ENCODE measurements at regions not wholly inside any gene's neighbourhood (a gene's known extent, or its start where the extent isn't known, plus 50 kb on each side); places are given as distances from the start of the nearest gene placed in this dataset.

DNA sequence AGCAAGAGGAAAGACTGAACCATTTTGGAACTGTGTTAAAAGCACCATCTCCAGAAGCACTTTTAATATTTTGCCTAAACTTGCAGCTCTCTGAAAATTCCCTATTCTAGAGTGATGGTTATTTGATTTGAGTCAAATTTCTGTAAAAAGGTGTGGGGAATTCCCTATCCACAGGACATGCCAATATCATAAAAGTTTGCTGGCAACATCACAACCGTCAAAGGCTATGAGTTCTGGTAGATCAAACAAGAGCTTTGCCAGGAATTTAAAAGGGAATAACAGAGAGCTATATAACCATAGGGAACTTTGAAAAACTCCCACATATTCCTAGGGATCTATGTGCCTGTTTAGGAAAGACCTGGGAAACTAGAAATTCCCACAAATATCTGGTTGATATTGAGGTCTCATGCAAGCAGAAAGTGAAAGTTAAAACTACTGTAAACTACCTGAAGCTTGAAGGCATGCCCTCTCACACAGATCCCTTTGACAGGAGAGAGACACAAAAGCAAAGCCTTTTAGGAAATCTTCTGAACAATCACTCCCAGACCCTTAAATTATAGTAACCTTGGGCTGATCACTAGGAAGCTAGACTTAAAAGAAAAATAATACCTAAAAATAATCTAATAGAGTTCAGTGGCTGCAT is 549.9 kb downstream of the ANXA1 start:
- no peak overlapping the region for H3K4me2 ChIP-seq (ENCODE audit: insufficient read depth, low read length)
- no peaks in the 10 kb centered on the region for H3K36me3 ChIP-seq (ENCODE audit: control insufficient read depth in 2 of 2, extremely low read depth in 1 of 2, insufficient read depth in 2 of 2, low read length in 2 of 2)
- no peaks in the 10 kb centered on the region for H3K9me1 ChIP-seq (replicated peaks; ENCODE audit: control insufficient read depth, extremely low read depth, insufficient read depth, low read length)
- H3K27me3 ChIP-seq (ENCODE audit: control insufficient read depth in 2 of 2, insufficient read depth in 2 of 2, low read length in 2 of 2): no peaks in the 10 kb centered on the region
- BruUV-seq (replicated peaks): no TSS peak
- POLR2A ChIA-PET: no interaction called here
- no peak for TF ChIP-seq JUN (IDR thresholded peaks at IDR 0.05; ENCODE audit: borderline replicate concordance, insufficient read depth, insufficient read length, low read depth)
- TF ChIP-seq FOS (IDR thresholded peaks at IDR 0.05; ENCODE audit: borderline replicate concordance, insufficient read depth, low read length): no peak
- no peak for TF ChIP-seq EZH2 (IDR thresholded peaks at IDR 0.05; ENCODE audit: borderline replicate concordance, low read depth, low read length, severe bottlenecking)
- no peak for TF ChIP-seq POLR2A (IDR thresholded peaks at IDR 0.05; ENCODE audit: low read depth, low read length)
- no peak for TF ChIP-seq POLR2AphosphoS5 (IDR thresholded peaks at IDR 0.05; ENCODE audit: insufficient read depth, low read depth, low read length)
- TF ChIP-seq, protein P1, sequence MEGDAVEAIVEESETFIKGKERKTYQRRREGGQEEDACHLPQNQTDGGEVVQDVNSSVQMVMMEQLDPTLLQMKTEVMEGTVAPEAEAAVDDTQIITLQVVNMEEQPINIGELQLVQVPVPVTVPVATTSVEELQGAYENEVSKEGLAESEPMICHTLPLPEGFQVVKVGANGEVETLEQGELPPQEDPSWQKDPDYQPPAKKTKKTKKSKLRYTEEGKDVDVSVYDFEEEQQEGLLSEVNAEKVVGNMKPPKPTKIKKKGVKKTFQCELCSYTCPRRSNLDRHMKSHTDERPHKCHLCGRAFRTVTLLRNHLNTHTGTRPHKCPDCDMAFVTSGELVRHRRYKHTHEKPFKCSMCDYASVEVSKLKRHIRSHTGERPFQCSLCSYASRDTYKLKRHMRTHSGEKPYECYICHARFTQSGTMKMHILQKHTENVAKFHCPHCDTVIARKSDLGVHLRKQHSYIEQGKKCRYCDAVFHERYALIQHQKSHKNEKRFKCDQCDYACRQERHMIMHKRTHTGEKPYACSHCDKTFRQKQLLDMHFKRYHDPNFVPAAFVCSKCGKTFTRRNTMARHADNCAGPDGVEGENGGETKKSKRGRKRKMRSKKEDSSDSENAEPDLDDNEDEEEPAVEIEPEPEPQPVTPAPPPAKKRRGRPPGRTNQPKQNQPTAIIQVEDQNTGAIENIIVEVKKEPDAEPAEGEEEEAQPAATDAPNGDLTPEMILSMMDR (IDR thresholded peaks at IDR 0.05; ENCODE audit: extremely low read depth in 1 of 2, insufficient read depth in 1 of 2, low read depth in 1 of 2, low read length in 2 of 2): no peak
- TF ChIP-seq, protein P2, sequence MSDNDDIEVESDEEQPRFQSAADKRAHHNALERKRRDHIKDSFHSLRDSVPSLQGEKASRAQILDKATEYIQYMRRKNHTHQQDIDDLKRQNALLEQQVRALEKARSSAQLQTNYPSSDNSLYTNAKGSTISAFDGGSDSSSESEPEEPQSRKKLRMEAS (IDR thresholded peaks at IDR 0.05; ENCODE audit: insufficient read depth, insufficient read length): no peak
- no peak for TF ChIP-seq MYC (IDR thresholded peaks at IDR 0.05; ENCODE audit: low read depth, low read length)
- TF ChIP-seq GATA2 (IDR thresholded peaks at IDR 0.05; ENCODE audit: insufficient read depth, insufficient read length, low read depth, low read length): no peak
- dilution Hi-C loops (cut with MboI; ENCODE audit: extremely low pct_ligation_motif_present, low sequenced_read_pairs): no loop called here
- H2AFZ ChIP-seq (ENCODE audit: low read depth, low read length): no peak overlapping the region
- no peaks in the 10 kb centered on the region for H4K20me1 ChIP-seq (replicated peaks; ENCODE audit: control insufficient read depth, extremely low read depth, insufficient read depth, low read length)
- intact Hi-C loops (cut with micrococcal nuclease): no loop called here
- no peaks in the 10 kb centered on the region for H3K79me2 ChIP-seq (ENCODE audit: control insufficient read depth, insufficient read depth, low read length)
- H3K4me3 ChIP-seq (replicated peaks in 1 of 3; ENCODE audit: insufficient read depth in 1 of 3, low read depth in 1 of 3, low read length in 3 of 3): no peak overlapping the region
- no peak for FAIRE-seq
- no peak overlapping the region for H3K9ac ChIP-seq (replicated peaks; ENCODE audit: extremely low read depth, insufficient read depth, low read length)
- H3K27ac ChIP-seq (ENCODE audit: insufficient read depth, low read depth, low read length): no peak overlapping the region
- no peaks in the 10 kb centered on the region for H3K9me3 ChIP-seq (replicated peaks; ENCODE audit: control insufficient read depth, insufficient read depth, low read length)
- DNase-seq (ENCODE audit: low read depth, low spot score): no peak
- H3K4me1 ChIP-seq (ENCODE audit: control insufficient read depth, extremely low read depth, insufficient read depth, low read length): no peaks in the 10 kb centered on the region
- CTCF ChIA-PET: no interaction called here

Data from endothelial cell of umbilical vein (primary cell).